OCI-LY1 (cell line): ENCODE measurements at regions not wholly inside any gene's neighbourhood (a gene's known extent, or its start where the extent isn't known, plus 50 kb on each side); places are given as distances from the start of the nearest gene placed in this dataset.

Source experiments
- CTCF ChIP-seq: fragments of 200-600 bp; sonication (generic), shearing (Covaris generic); IDR thresholded peaks from 2 replicates; pipeline ENCODE4 v1.5.1; 2017; ENCODE audit warnings: mild to moderate bottlenecking, antibody characterized with exemption, low read length, moderate library complexity, mixed read lengths
- EZH2 ChIP-seq: fragments of 200-600 bp; sonication (generic), shearing (Covaris generic); IDR thresholded peaks from 2 replicates; pipeline ENCODE4 v1.8.0; 2017; ENCODE audit warnings: borderline replicate concordance, mixed run types, mild to moderate bottlenecking, antibody characterized with exemption, low read length, moderate library complexity, mixed read lengths

GRCh38 chr16:59201160-59201559 is 467.0 kb upstream of the GOT2 start:
- TF ChIP-seq CTCF, result no peak
- TF ChIP-seq EZH2, result no peak
